Stimulated activated CD8-positive, alpha-beta memory T cell treated with anti-CD3 and anti-CD28 coated beads, Interleukin-7, amount 100 ng/mL, for 1 hour (primary cell): ENCODE measurements at regions not wholly inside any gene's neighbourhood (a gene's known extent, or its start where the extent isn't known, plus 50 kb on each side); places are given as distances from the start of the nearest gene placed in this dataset.

Source experiments
- DNase-seq, 2 donors: peaks; one replicate each; pipeline ENCODE4 v3.0.0-alpha.2; 2020; ENCODE audit warnings: low read depth in 2 of 2

DNA sequence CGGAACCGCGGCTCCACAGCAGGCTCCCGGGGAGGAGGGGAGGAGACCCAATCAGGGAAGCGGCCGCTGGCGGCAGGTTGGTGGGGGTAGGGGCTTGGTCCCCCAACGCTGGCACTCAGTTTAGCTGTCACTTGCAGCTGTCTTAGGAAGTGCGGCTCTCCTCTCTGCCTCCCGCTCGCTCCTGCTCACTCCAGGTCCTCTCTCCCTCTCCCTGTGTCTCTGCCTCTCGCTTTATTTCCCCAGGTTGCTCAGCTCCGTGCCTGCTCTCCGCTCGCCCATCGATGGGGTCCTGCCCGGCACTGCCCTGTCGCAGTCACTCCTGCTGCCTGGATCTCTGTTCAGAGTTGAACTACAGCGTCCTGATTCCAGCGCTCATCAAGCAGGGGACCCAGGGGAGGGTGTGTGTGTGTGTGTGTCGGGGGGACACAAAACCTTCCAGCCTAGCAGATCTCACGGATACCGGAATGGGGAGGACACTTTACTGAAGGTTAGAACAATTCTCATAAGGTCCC lies 145.6 kb downstream of the ENGASE start:
- DNase-seq: no peak

DNA sequence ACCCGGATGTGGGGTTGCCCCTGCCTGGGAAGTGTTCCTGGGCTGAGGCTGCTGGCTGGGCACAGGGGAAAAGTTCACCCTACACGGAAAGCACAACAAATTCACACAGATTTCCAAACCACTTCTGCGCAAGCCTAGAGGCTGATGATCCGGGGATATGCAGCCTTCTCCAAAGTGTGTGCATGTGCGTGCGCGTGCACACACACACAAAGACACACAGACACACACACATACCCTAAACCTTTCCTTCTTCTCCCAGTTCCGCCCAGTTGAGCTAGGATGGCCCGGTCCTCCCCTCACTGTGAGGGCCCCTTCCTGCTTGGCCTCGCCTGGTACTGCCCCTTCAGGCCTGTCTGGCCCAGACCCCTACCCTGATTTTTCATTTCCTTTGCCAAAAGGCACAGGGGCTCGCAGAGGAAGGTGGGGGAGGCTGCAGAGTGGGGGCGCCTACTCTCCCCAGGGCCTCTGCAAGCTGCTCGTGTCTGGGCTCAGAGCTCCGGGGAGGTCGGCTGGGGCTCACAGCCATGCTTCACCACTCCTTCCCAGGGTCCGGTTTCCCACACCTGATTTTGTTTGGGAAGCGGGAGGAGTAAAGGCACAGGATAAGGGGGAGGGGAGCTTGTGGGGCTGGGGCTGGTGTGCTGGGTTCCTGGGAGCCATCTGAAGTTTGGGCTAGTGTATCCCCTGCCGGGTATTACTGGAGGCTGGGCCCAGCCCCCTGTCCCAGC lies 144.7 kb downstream of the ENGASE start:
- no peak for DNase-seq

- no peak for DNase-seq
These were observed 144.2 kb downstream of the ENGASE start for GRCh38 chr17:79218825-79219200.

DNA sequence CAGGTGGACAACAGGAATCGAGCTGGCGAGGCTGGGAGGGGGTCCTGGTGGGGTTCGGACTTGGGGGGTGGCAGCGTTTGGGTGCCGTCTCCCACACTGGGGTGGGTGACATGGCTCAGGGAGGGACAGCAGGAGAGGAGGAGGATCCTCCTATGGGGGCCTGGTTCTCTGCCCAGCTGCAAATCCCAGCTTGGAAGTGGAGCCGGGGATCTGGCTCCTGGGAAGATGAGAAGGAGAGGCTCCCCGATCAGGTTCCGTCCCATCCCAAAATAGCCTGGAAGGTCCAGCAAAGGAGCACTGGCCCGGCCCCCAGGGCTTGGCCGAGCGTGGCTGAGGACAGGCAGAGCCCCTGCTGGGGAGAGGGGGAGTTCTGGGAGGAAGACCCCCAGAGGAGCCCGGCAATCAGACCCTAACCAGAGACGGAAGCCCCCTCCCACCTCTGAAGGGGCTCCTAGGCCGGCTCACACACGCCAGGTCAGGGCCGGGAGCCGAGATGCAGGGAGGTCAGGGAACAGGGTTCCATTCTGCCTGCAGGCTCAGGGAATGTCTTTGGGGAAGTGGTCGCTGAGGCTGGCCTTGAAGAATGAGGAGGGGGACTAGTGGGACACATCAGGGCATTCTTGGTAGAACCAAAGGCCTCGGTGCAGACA lies 143.7 kb downstream of the ENGASE start:
- no peak for DNase-seq

- DNase-seq: no peak
These were observed 143.0 kb downstream of the ENGASE start for GRCh38 chr17:79217473-79218135.

DNA sequence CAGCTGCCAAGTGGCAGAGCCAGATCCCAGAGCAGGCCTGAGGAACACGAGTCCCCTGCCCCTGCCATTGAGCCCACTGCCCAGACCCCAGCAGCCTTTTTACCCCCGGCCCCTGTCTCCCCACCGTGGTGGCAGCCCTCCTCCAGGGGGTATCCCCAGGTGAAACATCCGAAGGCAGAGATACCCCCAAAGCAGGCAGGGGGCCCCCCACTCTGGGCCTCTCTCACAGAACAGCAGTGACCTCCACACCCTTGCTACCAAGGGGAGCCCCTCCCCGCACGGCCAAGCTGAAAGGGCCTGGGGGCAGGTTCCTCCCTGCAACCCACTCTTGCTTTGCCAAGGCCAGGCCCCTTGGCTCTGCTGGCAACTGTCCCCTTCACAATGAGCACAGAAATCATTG lies 142.2 kb downstream of the ENGASE start:
- DNase-seq: no peak

GRCh38 chr17:79216391-79216790 lies 141.8 kb downstream of the ENGASE start:
- no peak for DNase-seq

GRCh38 chr17:79215631-79216030 lies 141.0 kb downstream of the ENGASE start:
- no peak for DNase-seq

GRCh38 chr17:79214940-79215604 lies 140.4 kb downstream of the ENGASE start:
- DNase-seq: no peak

DNA sequence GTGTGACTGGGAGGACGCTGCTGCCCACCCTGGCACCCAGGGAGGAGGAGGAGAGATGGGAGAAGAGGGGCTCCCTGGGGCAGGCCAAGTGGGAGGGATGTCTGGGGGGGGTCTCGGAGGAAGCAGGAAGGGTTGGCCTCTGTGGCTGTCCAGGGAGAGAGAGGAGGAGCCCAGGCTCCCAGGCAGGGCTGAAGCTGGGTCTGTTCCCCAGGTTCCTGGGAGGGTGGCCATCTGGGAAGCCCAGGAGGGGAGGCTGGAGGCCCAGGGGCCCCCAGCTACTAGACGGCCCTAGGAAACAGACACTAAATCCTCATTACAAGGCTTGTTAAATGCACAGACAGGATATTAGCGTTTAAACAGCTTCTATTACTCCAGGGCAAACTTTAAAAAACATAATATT lies 139.8 kb downstream of the ENGASE start:
- DNase-seq: no peak

GRCh38 chr17:79213305-79213704 lies 138.7 kb downstream of the ENGASE start:
- DNase-seq: no peak

GRCh38 chr17:79212149-79213087 lies 137.8 kb downstream of the ENGASE start:
- DNase-seq: no peak

DNA sequence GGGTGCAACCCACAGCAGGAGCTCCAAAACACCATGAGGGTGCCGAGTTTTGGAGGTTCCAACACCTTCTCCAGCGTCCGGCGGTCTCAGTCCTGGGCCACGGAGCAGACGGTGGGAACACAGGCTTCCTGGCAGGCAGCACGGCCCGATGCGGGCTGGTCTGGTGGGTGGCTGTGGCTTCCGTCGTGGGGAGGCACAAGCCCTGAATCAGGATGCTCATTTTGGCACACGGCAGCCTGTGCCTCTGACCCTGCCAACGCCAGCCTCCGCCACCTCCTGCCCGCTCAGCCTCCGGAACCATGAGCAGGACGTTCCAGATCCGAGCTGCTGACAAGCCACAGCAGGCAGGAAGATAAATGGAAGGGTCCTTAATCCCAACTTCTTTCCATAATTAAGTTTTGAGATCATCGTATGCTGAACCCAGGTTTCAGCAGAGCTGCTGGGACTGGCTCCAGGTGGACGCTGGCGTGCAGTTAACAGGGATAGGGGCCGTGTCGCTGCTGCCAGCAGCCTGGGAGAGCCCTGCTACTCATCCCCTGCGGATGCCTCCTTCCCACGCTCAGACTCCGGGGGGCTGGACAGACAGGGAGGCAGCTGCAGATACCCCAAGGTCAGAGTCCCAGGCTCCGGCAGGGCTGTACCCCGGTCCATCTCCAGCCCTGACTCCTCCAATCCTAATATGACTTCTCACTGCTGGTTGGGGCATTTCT lies 136.6 kb downstream of the ENGASE start:
- DNase-seq: no peak

DNA sequence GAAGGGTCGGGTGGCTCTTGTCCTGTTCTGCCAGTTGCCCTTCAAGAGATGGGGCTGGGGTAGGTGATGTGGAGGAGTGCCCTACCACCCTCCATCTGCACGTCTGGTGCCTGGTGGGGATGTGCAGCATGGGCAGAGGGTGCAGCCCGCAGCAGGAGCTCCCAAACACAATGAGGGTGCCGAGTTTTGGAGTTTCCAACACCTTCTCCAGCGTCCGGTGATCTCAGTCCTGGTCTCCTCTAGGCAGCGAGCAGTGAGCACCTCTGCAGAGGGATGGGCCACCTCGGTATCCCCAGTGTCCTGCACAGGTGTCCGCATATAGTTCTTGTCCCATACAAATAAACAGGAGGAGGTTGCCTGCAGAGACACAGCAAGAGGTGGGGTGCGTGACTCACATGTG lies 136.0 kb downstream of the ENGASE start:
- no peak for DNase-seq

- no peak for DNase-seq
These were observed 133.3 kb downstream of the ENGASE start for GRCh38 chr17:79207960-79208359.

DNA sequence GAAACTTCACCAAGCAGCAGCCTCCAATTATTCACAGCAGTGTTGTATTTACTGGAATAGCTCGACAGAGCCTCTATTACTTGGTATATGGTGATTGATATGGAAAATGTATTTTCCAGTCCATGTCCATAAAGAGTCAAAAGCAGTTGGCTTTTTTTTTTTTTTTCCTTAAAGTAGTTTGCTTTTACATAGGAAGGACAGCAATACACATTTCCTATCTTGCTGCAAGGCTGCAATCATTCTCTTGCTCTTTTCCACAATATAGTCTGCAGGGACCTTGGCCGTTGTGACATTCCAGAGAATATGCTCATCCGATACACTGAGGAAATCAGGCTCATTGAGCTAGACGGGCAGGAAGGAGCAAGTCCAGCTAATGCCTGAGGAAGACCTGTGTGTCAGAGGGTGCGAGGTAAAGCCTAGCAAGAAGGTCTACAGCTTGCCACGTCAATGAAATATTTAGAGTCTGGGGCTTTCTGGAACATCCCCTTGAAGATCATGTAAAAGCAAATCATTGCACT lies 131.1 kb downstream of the ENGASE start:
- no peak for DNase-seq

- DNase-seq: no peak
These were observed 129.6 kb downstream of the ENGASE start for GRCh38 chr17:79204261-79204660.

- no peak for DNase-seq
These were observed 129.0 kb downstream of the ENGASE start for GRCh38 chr17:79203657-79204056.

DNA sequence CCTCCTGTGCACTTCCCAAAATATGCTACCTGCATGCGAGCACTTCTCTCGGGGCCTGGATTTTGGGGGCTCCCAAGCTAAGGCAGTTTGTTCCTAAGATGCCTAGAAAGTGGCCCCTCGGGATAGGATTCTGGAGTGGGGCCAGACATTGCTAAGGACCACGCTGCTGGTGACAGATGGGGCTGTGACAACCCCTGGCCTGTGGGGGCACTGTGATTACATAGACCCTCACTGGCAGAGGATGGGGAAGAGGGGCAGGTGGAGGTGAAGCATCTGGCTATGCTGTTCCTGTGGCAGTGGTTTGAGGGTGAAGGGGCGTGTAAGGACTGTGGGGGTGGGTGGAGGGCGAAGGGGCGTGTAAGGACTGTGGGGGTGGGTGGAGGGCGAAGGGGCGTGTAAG lies 128.4 kb downstream of the ENGASE start:
- DNase-seq: no peak

GRCh38 chr17:79202480-79202879 lies 127.9 kb downstream of the ENGASE start:
- DNase-seq: no peak
